Fibroblast of lung (primary cell): ENCODE measurements at regions not wholly inside any gene's neighbourhood (a gene's known extent, or its start where the extent isn't known, plus 50 kb on each side); places are given as distances from the start of the nearest gene placed in this dataset.
"Not testable (repeated sequence)": the region's sequence is repeated elsewhere in the genome, so short reads cannot be mapped to it uniquely, and the experiment has no call there.

ENCODE experiments used
- DNase-seq, 2 donors: peaks; one replicate each; pipeline versions ENCODE4 v3.0.0 to v3.0.0-alpha.2; 2010; ENCODE audit warnings: low read depth in 2 of 2
- H2AFZ ChIP-seq: 2 replicates; pipeline ENCODE4 v1.5.1; 2012; ENCODE audit warnings: low read length, control low read depth, inconsistent platforms
- H3K27ac ChIP-seq: 2 replicates; pipeline ENCODE4 v1.5.1; 2011; ENCODE audit warnings: low read length, control low read depth; ENCODE audit not compliant: insufficient read depth
- H3K27me3 ChIP-seq: 2 replicates; pipeline ENCODE4 v1.5.1; 2011; ENCODE audit warnings: mild to moderate bottlenecking, low read length; ENCODE audit not compliant: control insufficient read depth, insufficient read depth
- H3K36me3 ChIP-seq: 2 replicates; pipeline ENCODE4 v1.5.1; 2011; ENCODE audit warnings: low read length; ENCODE audit not compliant: control insufficient read depth, insufficient read depth
- H3K4me1 ChIP-seq: 2 replicates; pipeline ENCODE4 v1.5.1; 2011; ENCODE audit warnings: low read length; ENCODE audit not compliant: control insufficient read depth, insufficient read depth; ENCODE audit errors: extremely low read depth
- H3K4me2 ChIP-seq: 2 replicates; pipeline ENCODE4 v1.5.1; 2011; ENCODE audit warnings: low read length, control low read depth; ENCODE audit not compliant: insufficient read depth; ENCODE audit errors: extremely low read depth
- H3K4me3 ChIP-seq, 4 experiments: fragments of 200-600 bp in 1 of 4; sonication (generic) in 1 of 4; replicated peaks in 1 of 4; 2 replicates each; pipeline ENCODE4 v1.5.1; 2011 to 2016; ENCODE audit warnings: low read length in 4 of 4, low read depth in 3 of 4, mild to moderate bottlenecking in 3 of 4, control low read depth in 2 of 4, inconsistent platforms in 1 of 4, mixed read lengths in 1 of 4; ENCODE audit not compliant: insufficient read depth in 1 of 4; ENCODE audit errors: control extremely low read depth in 1 of 4
- H3K79me2 ChIP-seq: 2 replicates; pipeline ENCODE4 v1.5.1; 2012; ENCODE audit warnings: mild to moderate bottlenecking, low read length, inconsistent platforms; ENCODE audit not compliant: control insufficient read depth, insufficient read depth
- H3K9ac ChIP-seq: 2 replicates; pipeline ENCODE4 v1.5.1; 2011; ENCODE audit warnings: mild to moderate bottlenecking, low read length, control low read depth; ENCODE audit not compliant: insufficient read depth
- H3K9me3 ChIP-seq: 2 replicates; pipeline ENCODE4 v1.5.1; 2012; ENCODE audit warnings: low read depth, low read length; ENCODE audit not compliant: control insufficient read depth, insufficient read depth
- H4K20me1 ChIP-seq: 2 replicates; pipeline ENCODE4 v1.5.1; 2011; ENCODE audit warnings: low read length; ENCODE audit not compliant: control insufficient read depth, insufficient read depth; ENCODE audit errors: extremely low read depth
- CTCF ChIP-seq, 2 donors: IDR thresholded peaks in 1 of 2; conservative IDR thresholded peaks in 1 of 2; 1 replicate in 1 of 2; 2 replicates in 1 of 2; pipeline ENCODE4 v1.5.1; 2011 to 2012; ENCODE audit warnings: low read length in 2 of 2, control low read depth in 1 of 2, inconsistent platforms in 1 of 2, low read depth in 1 of 2, mild to moderate bottlenecking in 1 of 2
- EZH2 ChIP-seq: IDR thresholded peaks from 2 replicates; pipeline ENCODE4 v1.5.1; 2012; ENCODE audit warnings: low read length, control low read depth, mild to moderate bottlenecking; ENCODE audit errors: missing control alignments

DNA sequence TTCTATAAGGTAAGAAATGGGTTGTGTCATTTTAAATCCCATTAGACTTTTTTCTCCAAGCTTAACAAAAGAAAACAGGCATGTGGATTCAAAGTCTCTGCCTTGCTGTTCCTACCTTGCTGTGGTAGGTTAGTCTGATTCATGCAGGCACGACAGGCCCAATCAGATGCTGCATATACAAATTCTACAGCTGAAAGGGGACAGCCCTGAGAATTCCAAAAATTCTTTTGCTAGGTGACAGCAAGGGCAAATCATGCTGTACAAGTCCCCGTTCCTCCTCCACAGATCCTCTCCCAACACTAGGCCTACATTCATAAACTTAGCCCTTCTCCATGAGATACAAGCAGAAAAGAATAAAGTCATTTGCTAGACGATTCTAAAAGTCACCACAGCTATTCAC is 161.2 kb upstream of the THBS1 start:
- Histone ChIP-seq H3K79me2 (no peaks in the 10 kb centered on the region), H2AFZ (no peak overlapping the region), H3K9me3 (no peaks in the 10 kb centered on the region), H3K9ac (no peak overlapping the region), H3K27ac (no peak overlapping the region), H3K4me2 (no peak overlapping the region), H4K20me1 (no peaks in the 10 kb centered on the region), H3K4me3 (no peak overlapping the region), H3K27me3 (no peaks in the 10 kb centered on the region), H3K36me3 (no peaks in the 10 kb centered on the region), H3K4me1 (no peaks in the 10 kb centered on the region)
- TF ChIP-seq CTCF (conservative IDR thresholded peaks at IDR 0.05 in 1 of 2, IDR thresholded peaks at IDR 0.05 in 1 of 2; ENCODE audit: low read depth in 1 of 2, low read length in 2 of 2), result no peak
- DNase-seq, result peak in 1 of 2 donors; percentile 50

DNA sequence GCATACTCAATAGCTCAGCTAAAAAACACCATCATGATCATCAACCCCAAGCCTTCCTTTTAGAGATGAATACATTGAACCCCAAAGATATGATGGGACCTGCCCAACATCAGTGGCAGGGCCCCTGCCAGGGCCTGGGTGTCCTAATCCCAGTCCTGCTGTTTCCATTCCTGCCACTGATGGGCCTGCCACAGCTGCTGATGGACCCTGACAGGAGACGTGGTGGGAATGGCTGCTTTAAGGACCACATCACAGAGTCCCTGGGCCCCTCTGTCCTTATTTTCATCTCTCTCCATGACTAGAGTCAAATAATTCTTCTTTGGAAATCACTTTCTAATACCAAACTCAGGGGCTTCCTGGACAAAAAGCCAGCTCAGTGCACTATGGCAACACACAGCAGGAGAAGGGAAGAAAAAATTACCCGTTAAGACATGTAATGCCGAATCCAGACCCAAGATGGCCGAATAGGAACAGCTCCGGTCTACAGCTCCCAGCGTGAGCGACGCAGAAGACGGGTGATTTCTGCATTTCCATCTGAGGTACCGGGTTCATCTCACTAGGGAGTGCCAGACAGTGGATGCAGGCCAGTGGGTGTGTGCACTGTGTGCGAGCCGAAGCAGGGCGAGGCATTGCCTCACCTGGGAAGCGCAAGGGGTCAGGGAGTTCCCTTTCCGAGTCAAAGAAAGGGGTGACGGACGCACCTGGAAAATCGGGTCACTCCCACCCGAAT is 160.6 kb upstream of the THBS1 start:
- H2AFZ ChIP-seq, H3K4me2 ChIP-seq, H3K36me3 ChIP-seq, H3K4me1 ChIP-seq, H3K79me2 ChIP-seq, H3K9ac ChIP-seq, H3K27me3 ChIP-seq, H3K27ac ChIP-seq, H3K4me3 ChIP-seq, DNase-seq, H4K20me1 ChIP-seq, H3K9me3 ChIP-seq: not testable (repeated sequence)

DNA sequence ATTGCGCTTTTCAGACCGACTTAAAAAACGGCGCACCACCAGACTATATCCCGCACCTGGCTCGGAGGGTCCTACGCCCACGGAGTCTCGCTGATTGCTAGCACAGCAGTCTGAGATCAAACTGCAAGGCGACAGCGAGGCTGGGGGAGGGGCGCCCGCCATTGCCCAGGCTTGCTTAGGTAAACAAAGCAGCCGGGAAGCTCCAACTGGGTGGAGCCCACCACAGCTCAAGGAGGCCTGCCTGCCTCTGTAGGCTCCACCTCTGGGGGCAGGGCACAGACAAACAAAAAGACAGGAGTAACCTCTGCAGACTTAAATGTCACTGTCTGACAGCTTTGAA is 160.1 kb upstream of the THBS1 start:
- H3K36me3 ChIP-seq, H3K4me1 ChIP-seq, H3K4me2 ChIP-seq, H3K9me3 ChIP-seq, DNase-seq, H3K27ac ChIP-seq, H2AFZ ChIP-seq, H3K79me2 ChIP-seq, H3K27me3 ChIP-seq, H3K9ac ChIP-seq, H4K20me1 ChIP-seq, H3K4me3 ChIP-seq: not testable (repeated sequence)

- H3K4me3 ChIP-seq, result peak overlapping the region in 1 of 4 experiments; percentile 27
- TF ChIP-seq CTCF (conservative IDR thresholded peaks at IDR 0.05 in 1 of 2, IDR thresholded peaks at IDR 0.05 in 1 of 2; ENCODE audit: low read depth in 1 of 2, low read length in 2 of 2), result no peak
- no peak for TF ChIP-seq EZH2
- peak; percentile 74 to 95 for DNase-seq
- H3K9ac ChIP-seq, result no peak overlapping the region
- H3K4me2 ChIP-seq, result peak overlapping the region; percentile 67
- no peak overlapping the region for H2AFZ ChIP-seq
- H3K4me1 ChIP-seq, result peaks cover 5% of the 10 kb centered on the region
- H3K36me3 ChIP-seq, result no peaks in the 10 kb centered on the region
- no peaks in the 10 kb centered on the region for H3K9me3 ChIP-seq
- no peaks in the 10 kb centered on the region for H3K79me2 ChIP-seq
- no peaks in the 10 kb centered on the region for H4K20me1 ChIP-seq
- H3K27ac ChIP-seq, result no peak overlapping the region
- no peaks in the 10 kb centered on the region for H3K27me3 ChIP-seq
These were observed 154.0 kb upstream of the THBS1 start for GRCh38 chr15:39426552-39427532.
